Neural progenitor cell (in vitro differentiated cells): ENCODE measurements at regions not wholly inside any gene's neighbourhood (a gene's known extent, or its start where the extent isn't known, plus 50 kb on each side); places are given as distances from the start of the nearest gene placed in this dataset.

ENCODE experiments used
- DNase-seq: peaks from one replicate; pipeline ENCODE4 v3.0.0-alpha.2; 2016; ENCODE audit warnings: low spot score
- H2AFZ ChIP-seq: fragments of 200-600 bp; sonication (generic); replicated peaks from 2 replicates; pipeline ENCODE4 v1.6.1; 2016; ENCODE audit warnings: antibody characterized with exemption
- H3F3A ChIP-seq: fragments of 200-600 bp; sonication (generic); 2 replicates; pipeline ENCODE4 v1.6.1; 2016; ENCODE audit warnings: antibody characterized with exemption, low read depth
- H3K27ac ChIP-seq: fragments of 200-600 bp; sonication (generic); 2 replicates; pipeline ENCODE4 v1.5.1; 2016; ENCODE audit warnings: mild to moderate bottlenecking
- H3K27me3 ChIP-seq: fragments of 200-600 bp; sonication (generic); 2 replicates; pipeline ENCODE4 v1.6.1; 2016; ENCODE audit warnings: mild to moderate bottlenecking, moderate library complexity
- H3K36me3 ChIP-seq: fragments of 200-600 bp; sonication (generic); 2 replicates; pipeline ENCODE4 v1.5.1; 2016
- H3K4me1 ChIP-seq: fragments of 200-600 bp; sonication (generic); 2 replicates; pipeline ENCODE4 v1.6.1; 2016; ENCODE audit warnings: mixed run types
- H3K4me2 ChIP-seq: fragments of 200-600 bp; sonication (generic); 2 replicates; pipeline ENCODE4 v1.6.1; 2016
- H3K4me3 ChIP-seq: fragments of 200-600 bp; sonication (generic); 2 replicates; pipeline ENCODE4 v1.5.1; 2016
- H3K79me2 ChIP-seq: fragments of 200-600 bp; sonication (generic); 2 replicates; pipeline ENCODE4 v1.6.1; 2016; ENCODE audit warnings: low read depth
- H3K9ac ChIP-seq: fragments of 200-600 bp; sonication (generic); 2 replicates; pipeline ENCODE4 v1.6.1; 2016
- H3K9me3 ChIP-seq: fragments of 200-600 bp; sonication (generic); 2 replicates; pipeline ENCODE4 v1.5.1; 2016; ENCODE audit warnings: low read depth
- H4K20me1 ChIP-seq: fragments of 200-600 bp; sonication (generic); 2 replicates; pipeline ENCODE4 v1.6.1; 2016; ENCODE audit warnings: low read depth
- H3K27ac Mint-ChIP-seq: 3 replicates; pipeline ENCODE4 v1.8.0; 2021; ENCODE audit warnings: mixed read lengths
- H3K27me3 Mint-ChIP-seq: 2 replicates; pipeline ENCODE4 v1.8.0; 2022; ENCODE audit warnings: low read depth, mild to moderate bottlenecking, inconsistent platforms, moderate library complexity, mixed read lengths; ENCODE audit not compliant: insufficient read depth
- H3K36me3 Mint-ChIP-seq: 3 replicates; pipeline ENCODE4 v1.8.0; 2021; ENCODE audit warnings: mixed read lengths
- H3K4me1 Mint-ChIP-seq: 3 replicates; pipeline ENCODE4 v1.8.0; 2021; ENCODE audit warnings: mixed read lengths
- H3K4me3 Mint-ChIP-seq: 3 replicates; pipeline ENCODE4 v1.8.0; 2021; ENCODE audit warnings: mild to moderate bottlenecking, moderate library complexity, mixed read lengths
- H3K9me3 Mint-ChIP-seq: 3 replicates; pipeline ENCODE4 v1.8.0; 2020; ENCODE audit warnings: mixed read lengths
- EZH2 ChIP-seq: fragments of 200-600 bp; sonication (generic); IDR thresholded peaks from 2 replicates; pipeline ENCODE4 v1.6.1; 2017; ENCODE audit warnings: antibody characterized with exemption, mild to moderate bottlenecking, moderate library complexity
- EZH2phosphoT487 ChIP-seq: fragments of 200-600 bp; sonication (generic); IDR thresholded peaks from 2 replicates; pipeline ENCODE4 v1.6.1; 2017; ENCODE audit warnings: antibody characterized with exemption
- TF ChIP-seq, protein P1 (sequence below): fragments of 200-600 bp; sonication (generic); IDR thresholded peaks from 2 replicates; pipeline ENCODE4 v1.5.1; 2017; ENCODE audit warnings: antibody characterized with exemption, mild to moderate bottlenecking

DNA sequence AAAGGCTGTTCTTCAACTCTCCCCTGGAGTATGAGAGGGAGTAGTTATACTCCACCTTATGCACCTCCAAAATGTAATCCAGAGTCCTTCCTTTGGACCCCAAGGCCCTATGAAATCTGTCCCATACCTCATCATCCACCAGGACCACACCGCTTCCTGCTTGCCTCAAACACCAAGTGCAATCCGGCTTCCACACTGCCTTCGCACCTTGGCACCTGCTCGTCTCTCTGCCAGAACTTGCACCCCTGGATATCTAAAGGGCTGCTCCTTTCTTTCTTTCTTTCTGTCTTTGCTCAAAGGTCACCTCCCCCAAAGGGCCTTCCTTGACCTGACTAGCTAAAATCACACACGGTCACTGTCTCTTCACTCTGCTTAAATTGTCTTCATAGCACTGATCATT lies 63.9 kb upstream of the SHB start:
- H3K4me3 ChIP-seq: no peak overlapping the region
- H3K27ac ChIP-seq: no peak overlapping the region
- no peak for DNase-seq
- Mint-ChIP-seq H3K4me3 (no peak overlapping the region), H3K4me1 (peaks cover 11% of the 10 kb centered on the region), H3K27me3 (peaks cover 2% of the 10 kb centered on the region), H3K27ac (no peak overlapping the region), H3K9me3 (no peaks in the 10 kb centered on the region), H3K36me3 (no peaks in the 10 kb centered on the region)
- H3K27me3 ChIP-seq: no peaks in the 10 kb centered on the region
- H3K9ac ChIP-seq: no peak overlapping the region
- H3K79me2 ChIP-seq: no peaks in the 10 kb centered on the region
- no peaks in the 10 kb centered on the region for H3K4me1 ChIP-seq
- H3K4me2 ChIP-seq: no peak overlapping the region
- no peaks in the 10 kb centered on the region for H3F3A ChIP-seq
- H2AFZ ChIP-seq: no peak overlapping the region
- no peaks in the 10 kb centered on the region for H3K36me3 ChIP-seq
- TF ChIP-seq EZH2phosphoT487 (no peak), EZH2 (no peak)
- TF ChIP-seq, protein P1, sequence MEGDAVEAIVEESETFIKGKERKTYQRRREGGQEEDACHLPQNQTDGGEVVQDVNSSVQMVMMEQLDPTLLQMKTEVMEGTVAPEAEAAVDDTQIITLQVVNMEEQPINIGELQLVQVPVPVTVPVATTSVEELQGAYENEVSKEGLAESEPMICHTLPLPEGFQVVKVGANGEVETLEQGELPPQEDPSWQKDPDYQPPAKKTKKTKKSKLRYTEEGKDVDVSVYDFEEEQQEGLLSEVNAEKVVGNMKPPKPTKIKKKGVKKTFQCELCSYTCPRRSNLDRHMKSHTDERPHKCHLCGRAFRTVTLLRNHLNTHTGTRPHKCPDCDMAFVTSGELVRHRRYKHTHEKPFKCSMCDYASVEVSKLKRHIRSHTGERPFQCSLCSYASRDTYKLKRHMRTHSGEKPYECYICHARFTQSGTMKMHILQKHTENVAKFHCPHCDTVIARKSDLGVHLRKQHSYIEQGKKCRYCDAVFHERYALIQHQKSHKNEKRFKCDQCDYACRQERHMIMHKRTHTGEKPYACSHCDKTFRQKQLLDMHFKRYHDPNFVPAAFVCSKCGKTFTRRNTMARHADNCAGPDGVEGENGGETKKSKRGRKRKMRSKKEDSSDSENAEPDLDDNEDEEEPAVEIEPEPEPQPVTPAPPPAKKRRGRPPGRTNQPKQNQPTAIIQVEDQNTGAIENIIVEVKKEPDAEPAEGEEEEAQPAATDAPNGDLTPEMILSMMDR: no peak
- H4K20me1 ChIP-seq: no peaks in the 10 kb centered on the region
- H3K9me3 ChIP-seq: no peaks in the 10 kb centered on the region

DNA sequence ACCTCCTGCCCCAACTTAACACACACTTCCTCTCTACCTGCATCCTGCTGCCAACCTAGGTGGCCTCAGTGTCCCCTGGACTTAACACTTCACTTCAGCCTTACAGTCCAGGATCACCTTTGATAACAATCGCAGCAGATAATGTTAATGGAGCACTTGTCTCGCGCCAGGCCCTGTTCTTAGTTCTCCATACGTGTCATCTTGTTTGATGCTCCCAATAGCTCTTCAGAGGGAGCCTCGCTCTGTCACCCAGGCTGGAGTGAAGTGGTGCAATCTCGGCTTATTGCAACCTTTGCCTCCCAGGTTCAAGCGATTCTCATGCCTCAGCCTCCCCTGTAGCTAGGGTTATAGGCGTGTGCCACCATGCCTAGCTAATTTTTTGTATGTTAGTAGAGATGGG lies 62.7 kb upstream of the SHB start:
- H3K27ac Mint-ChIP-seq: no peak overlapping the region
- H3K27me3 ChIP-seq: no peaks in the 10 kb centered on the region
- no peaks in the 10 kb centered on the region for H3K9me3 ChIP-seq
- H4K20me1 ChIP-seq: no peaks in the 10 kb centered on the region
- no peaks in the 10 kb centered on the region for H3K36me3 Mint-ChIP-seq
- no peaks in the 10 kb centered on the region for H3K4me1 ChIP-seq
- peaks cover 2% of the 10 kb centered on the region for H3K27me3 Mint-ChIP-seq
- H3K4me3 Mint-ChIP-seq: no peak overlapping the region
- no peaks in the 10 kb centered on the region for H3F3A ChIP-seq
- H3K36me3 ChIP-seq: no peaks in the 10 kb centered on the region
- no peak overlapping the region for H3K27ac ChIP-seq
- peaks cover 11% of the 10 kb centered on the region for H3K4me1 Mint-ChIP-seq
- H3K79me2 ChIP-seq: no peaks in the 10 kb centered on the region
- no peak overlapping the region for H3K4me2 ChIP-seq
- no peak overlapping the region for H3K4me3 ChIP-seq
- no peak overlapping the region for H2AFZ ChIP-seq
- no peak for DNase-seq
- no peaks in the 10 kb centered on the region for H3K9me3 Mint-ChIP-seq
- no peak overlapping the region for H3K9ac ChIP-seq
- TF ChIP-seq, protein P1: no peak
- TF ChIP-seq EZH2 (no peak), EZH2phosphoT487 (no peak)

DNA sequence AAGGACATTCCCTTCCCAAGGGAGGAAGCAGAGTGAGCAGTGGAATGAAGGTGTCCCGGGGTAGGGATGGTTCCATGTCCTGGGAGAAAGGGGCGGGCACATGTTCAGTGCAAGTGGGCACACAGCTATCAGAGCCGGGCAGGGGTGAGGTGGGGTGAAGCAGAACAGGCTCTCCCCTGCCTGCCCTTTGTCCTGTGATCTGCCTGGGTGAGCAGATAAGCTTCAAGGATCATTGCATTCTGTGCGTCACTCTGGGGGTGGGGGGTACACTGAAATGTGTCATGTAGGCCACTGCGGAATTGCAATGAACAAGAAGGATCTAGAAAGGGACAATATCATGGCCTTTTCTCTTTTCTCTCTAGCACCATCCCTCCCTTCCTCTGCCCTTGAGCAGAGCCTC lies 61.7 kb upstream of the SHB start:
- H3F3A ChIP-seq: no peaks in the 10 kb centered on the region
- no peak overlapping the region for H3K9ac ChIP-seq
- no peak overlapping the region for H3K4me3 Mint-ChIP-seq
- no peak overlapping the region for H3K27ac ChIP-seq
- no peak overlapping the region for H3K4me2 ChIP-seq
- no peak overlapping the region for H3K4me3 ChIP-seq
- H3K79me2 ChIP-seq: no peaks in the 10 kb centered on the region
- TF ChIP-seq, protein P1: no peak
- no peak for TF ChIP-seq EZH2
- TF ChIP-seq EZH2phosphoT487: no peak
- H3K27me3 ChIP-seq: peaks cover 4% of the 10 kb centered on the region
- H3K9me3 ChIP-seq: no peaks in the 10 kb centered on the region
- H3K27ac Mint-ChIP-seq: no peak overlapping the region
- no peak for DNase-seq
- no peak overlapping the region for H2AFZ ChIP-seq
- H3K36me3 Mint-ChIP-seq: no peaks in the 10 kb centered on the region
- H3K9me3 Mint-ChIP-seq: no peaks in the 10 kb centered on the region
- H3K27me3 Mint-ChIP-seq: peaks cover 2% of the 10 kb centered on the region
- no peaks in the 10 kb centered on the region for H3K4me1 ChIP-seq
- no peaks in the 10 kb centered on the region for H4K20me1 ChIP-seq
- H3K36me3 ChIP-seq: no peaks in the 10 kb centered on the region
- peaks cover 13% of the 10 kb centered on the region for H3K4me1 Mint-ChIP-seq

DNA sequence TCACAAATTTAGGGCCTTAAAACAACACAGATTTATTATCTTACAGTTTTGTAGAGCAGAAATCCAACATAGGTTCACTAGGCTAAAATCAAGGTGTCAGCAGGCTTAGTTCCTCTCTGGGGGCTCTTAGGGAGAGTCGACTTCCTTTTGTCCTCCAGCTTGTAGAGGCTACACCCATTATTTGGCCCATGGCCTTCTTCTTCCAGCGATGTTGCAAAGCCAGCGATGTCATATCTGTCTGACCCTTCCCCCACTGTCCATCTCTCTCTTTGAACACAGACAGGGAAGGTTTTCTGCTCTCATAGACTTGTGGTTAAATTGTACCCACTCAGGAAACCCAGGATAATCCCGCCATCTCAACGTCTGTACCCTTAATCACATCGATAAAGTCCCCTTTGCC lies 60.3 kb upstream of the SHB start:
- Mint-ChIP-seq H3K36me3 (no peaks in the 10 kb centered on the region), H3K4me1 (peaks cover 8% of the 10 kb centered on the region)
- no peaks in the 10 kb centered on the region for H3K79me2 ChIP-seq

More for the DNA sequence above, 60.3 kb upstream of the SHB start:
- no peaks in the 10 kb centered on the region for H3F3A ChIP-seq
- H3K27me3 ChIP-seq: peaks cover 4% of the 10 kb centered on the region
- no peaks in the 10 kb centered on the region for H3K9me3 ChIP-seq
- Mint-ChIP-seq H3K9me3 (no peaks in the 10 kb centered on the region), H3K27ac (no peak overlapping the region), H3K4me3 (no peak overlapping the region), H3K27me3 (peaks cover 5% of the 10 kb centered on the region)
- H3K27ac ChIP-seq: no peak overlapping the region
- H4K20me1 ChIP-seq: no peaks in the 10 kb centered on the region
- no peak overlapping the region for H3K4me2 ChIP-seq
- TF ChIP-seq, protein P1: no peak
- TF ChIP-seq EZH2: no peak
- no peak for TF ChIP-seq EZH2phosphoT487
- H3K4me3 ChIP-seq: no peak overlapping the region
- no peak overlapping the region for H3K9ac ChIP-seq
- H3K36me3 ChIP-seq: no peaks in the 10 kb centered on the region
- no peaks in the 10 kb centered on the region for H3K4me1 ChIP-seq
- no peak for DNase-seq
- no peak overlapping the region for H2AFZ ChIP-seq
